ENCODE measurements at regions not wholly inside any gene's neighbourhood (a gene's known extent, or its start where the extent isn't known, plus 50 kb on each side); places are given as distances from the start of the nearest gene placed in this dataset.
"Not testable (repeated sequence)": the region's sequence is repeated elsewhere in the genome, so short reads cannot be mapped to it uniquely, and the experiment has no call there.

GRCh38 chr20:53863039-53863438 is 207.4 kb downstream of the BCAS1 start:
- not testable (repeated sequence) for TF ChIP-seq FOXA1 (IDR thresholded peaks at IDR 0.05); ZNF384 (IDR thresholded peaks at IDR 0.05); BHLHE40 (IDR thresholded peaks at IDR 0.05; ENCODE audit: borderline replicate concordance); FOXK2 (IDR thresholded peaks at IDR 0.05); ELF4 (IDR thresholded peaks at IDR 0.05); NFRKB (IDR thresholded peaks at IDR 0.05); FOXM1 (IDR thresholded peaks at IDR 0.05; ENCODE audit: borderline replicate concordance); ARNT (IDR thresholded peaks at IDR 0.05); LEF1 (IDR thresholded peaks at IDR 0.05; ENCODE audit: borderline replicate concordance); HDGF (IDR thresholded peaks at IDR 0.05; ENCODE audit: borderline replicate concordance); SUZ12 (IDR thresholded peaks at IDR 0.05); SP1 (IDR thresholded peaks at IDR 0.05); TARDBP (IDR thresholded peaks at IDR 0.05); CTBP1 (IDR thresholded peaks at IDR 0.05; ENCODE audit: borderline replicate concordance)
